Transverse colon (tissue), 4 donors: ENCODE measurements at regions not wholly inside any gene's neighbourhood (a gene's known extent, or its start where the extent isn't known, plus 50 kb on each side); places are given as distances from the start of the nearest gene placed in this dataset.

ENCODE experiments used
- DNase-seq: peaks from one replicate; pipeline ENCODE4 v3.0.0-alpha.2; 2019
- H3K27ac ChIP-seq, 4 donors: fragments of 200-600 bp; sonication (generic); 2 replicates each; pipeline ENCODE4 v1.5.1; 2016 to 2018; ENCODE audit warnings: inconsistent platforms in 4 of 4
- H3K27me3 ChIP-seq: fragments of 200-600 bp; sonication (generic); 2 replicates; pipeline ENCODE4 v1.5.1; 2017; ENCODE audit warnings: inconsistent platforms
- H3K36me3 ChIP-seq, 4 donors: fragments of 200-600 bp; sonication (generic); 2 replicates each; pipeline ENCODE4 v1.5.1; 2017 to 2019; ENCODE audit warnings: inconsistent platforms in 4 of 4
- H3K4me1 ChIP-seq, 4 donors: fragments of 200-600 bp; sonication (generic); 2 replicates each; pipeline ENCODE4 v1.5.1; 2017 to 2020; ENCODE audit warnings: inconsistent platforms in 4 of 4
- H3K4me3 ChIP-seq, 4 donors: fragments of 200-600 bp; sonication (generic); 1 replicate in 1 of 4; 2 replicates in 3 of 4; pipeline versions ENCODE4 v1.5.1 to v1.6.1; 2017 to 2019; ENCODE audit warnings: inconsistent platforms in 4 of 4
- H3K9me3 ChIP-seq, 2 donors: fragments of 200-600 bp; sonication (generic); 2 replicates each; pipeline ENCODE4 v1.5.1; 2017 to 2019; ENCODE audit warnings: inconsistent platforms in 2 of 2
- CTCF ChIP-seq, 5 experiments: fragments of 200-600 bp in 3 of 5; fragments of 450-650 bp in 2 of 5; sonication (generic) in 3 of 5; IDR thresholded peaks; 1 replicate in 2 of 5; 2 replicates in 3 of 5; pipeline ENCODE4 v1.5.1; 2016 to 2017; ENCODE audit warnings: antibody characterized with exemption in 5 of 5, inconsistent platforms in 3 of 5, mild to moderate bottlenecking in 2 of 5, moderate library complexity in 1 of 5
- EP300 ChIP-seq: sonication (generic); formaldehyde crosslinking; IDR thresholded peaks from one replicate; pipeline ENCODE4 v1.6.1; 2017; ENCODE audit warnings: antibody characterized with exemption, low read depth
- POLR2A ChIP-seq: fragments of 450-650 bp; IDR thresholded peaks from one replicate; pipeline ENCODE4 v1.6.1; 2016; ENCODE audit warnings: antibody characterized with exemption, mild to moderate bottlenecking, moderate library complexity
- POLR2AphosphoS5 ChIP-seq, 3 donors: sonication (generic); formaldehyde crosslinking; IDR thresholded peaks; one replicate each; pipeline ENCODE4 v1.6.1; 2016; ENCODE audit warnings: antibody characterized with exemption in 3 of 3
- WGBS, 2 donors: methylation state at CpG; one replicate each; pipeline ENCODE4 v1.1.5; 2018; ENCODE audit warnings: low coverage in 1 of 2; 5-methylcytosine and 5-hydroxymethylcytosine counted together
- in situ Hi-C, 4 donors: fragments of 200-750 bp; cut with MboI; loops; one replicate each; pipeline versions ENCODE4 v1.15.0 to v1.15.1; 2017; ENCODE audit warnings: low sequenced_read_pairs in 3 of 4, low pct_ligation_motif_present in 1 of 4, low pct_unique_long_range_greater_than_20kb in 1 of 4
- intact Hi-C: fragments of 100-400 bp; cut with DNase I; formaldehyde crosslinking; loops from one replicate; pipeline ENCODE4 v1.15.1; 2023; ENCODE audit warnings: low total_unique reads

- in situ Hi-C loops (no loop called here), intact Hi-C loops (no loop called here)
- Histone ChIP-seq H3K27me3 (no peaks in the 10 kb centered on the region), H3K4me1 (no peaks in the 10 kb centered on the region), H3K27ac (no peak overlapping the region), H3K4me3 (no peak overlapping the region), H3K9me3 (no peaks in the 10 kb centered on the region), H3K36me3 (no peaks in the 10 kb centered on the region)
- no peak for TF ChIP-seq POLR2A
- no peak for TF ChIP-seq POLR2AphosphoS5 (IDR thresholded peaks at IDR 0.05)
- TF ChIP-seq CTCF (IDR thresholded peaks at IDR 0.05) = no peak
- no peak for TF ChIP-seq EP300
- 54 to 72% methylated on average over 6 of the region's 6 CpGs for WGBS, 2 donors
- DNase-seq = no peak
These were observed 238.3 kb upstream of the NFE2L3 start for GRCh38 chr7:25913598-25914224.

- no peaks in the 10 kb centered on the region for H3K4me1 ChIP-seq
- intact Hi-C loops = no loop called here
- no peaks in the 10 kb centered on the region for H3K36me3 ChIP-seq
- in situ Hi-C loops = no loop called here
- H3K4me3 ChIP-seq = no peak overlapping the region
- TF ChIP-seq POLR2AphosphoS5 (IDR thresholded peaks at IDR 0.05) = no peak
- TF ChIP-seq EP300 = no peak
- TF ChIP-seq CTCF (IDR thresholded peaks at IDR 0.05) = no peak
- TF ChIP-seq POLR2A = no peak
- no peak overlapping the region for H3K27ac ChIP-seq
- no peaks in the 10 kb centered on the region for H3K9me3 ChIP-seq
- 95 to 100% methylated on average over 1 of the region's 1 CpG for WGBS, 2 donors
- no peak for DNase-seq
- no peaks in the 10 kb centered on the region for H3K27me3 ChIP-seq
These were observed 233.3 kb upstream of the NFE2L3 start for GRCh38 chr7:25918731-25919130.

GRCh38 chr7:25922296-25922695 is 229.7 kb upstream of the NFE2L3 start:
- Histone ChIP-seq H3K4me1 (no peaks in the 10 kb centered on the region), H3K4me3 (no peak overlapping the region), H3K27ac (no peak overlapping the region), H3K27me3 (no peaks in the 10 kb centered on the region), H3K9me3 (no peaks in the 10 kb centered on the region), H3K36me3 (no peaks in the 10 kb centered on the region)
- 69% methylated on average over 3 of the region's 3 CpGs; no CpG with 5 or more reads in 1 of the 2 donors for WGBS, 2 donors
- intact Hi-C loops = no loop called here
- in situ Hi-C loops = no loop called here
- DNase-seq = no peak
- TF ChIP-seq POLR2A (no peak), CTCF (IDR thresholded peaks at IDR 0.05) (no peak), POLR2AphosphoS5 (IDR thresholded peaks at IDR 0.05) (no peak), EP300 (no peak)

GRCh38 chr7:25923741-25924460 is 228.1 kb upstream of the NFE2L3 start:
- Histone ChIP-seq H3K9me3 (no peaks in the 10 kb centered on the region), H3K4me1 (no peaks in the 10 kb centered on the region), H3K27me3 (no peaks in the 10 kb centered on the region), H3K4me3 (no peak overlapping the region), H3K27ac (no peak overlapping the region), H3K36me3 (no peaks in the 10 kb centered on the region)
- intact Hi-C loops (no loop called here), in situ Hi-C loops (no loop called here)
- no peak for DNase-seq
- 58 to 78% methylated on average over 1 of the region's 1 CpG for WGBS, 2 donors
- TF ChIP-seq POLR2A (no peak), EP300 (no peak), POLR2AphosphoS5 (IDR thresholded peaks at IDR 0.05) (no peak), CTCF (IDR thresholded peaks at IDR 0.05) (no peak)
